ENCODE measurements at regions not wholly inside any gene's neighbourhood (a gene's known extent, or its start where the extent isn't known, plus 50 kb on each side); places are given as distances from the start of the nearest gene placed in this dataset.

DNA sequence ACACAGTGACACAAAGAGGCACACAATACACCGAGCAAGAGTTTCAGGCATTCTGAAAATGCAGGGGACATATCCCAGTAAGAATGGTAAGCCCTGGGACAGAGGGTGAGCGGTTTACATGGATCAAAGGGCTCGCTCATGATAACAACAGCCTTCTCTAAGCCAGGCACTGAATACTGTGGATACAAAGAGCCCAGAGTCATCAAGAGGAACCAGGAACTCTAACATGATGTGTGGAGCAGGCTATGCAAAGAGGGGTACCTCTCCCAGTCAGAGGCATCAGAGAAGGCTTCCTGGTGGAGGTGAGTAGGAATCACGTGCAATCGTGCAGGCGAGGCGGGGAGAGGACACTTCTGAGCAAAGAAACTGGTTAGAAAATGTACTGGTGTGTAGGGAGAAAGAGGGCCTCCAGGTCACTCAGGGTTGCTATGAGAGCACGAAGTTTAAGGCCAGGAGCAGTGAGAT, 76.9 kb upstream of the EEA1 start:
- TF ChIP-seq, protein P1, sequence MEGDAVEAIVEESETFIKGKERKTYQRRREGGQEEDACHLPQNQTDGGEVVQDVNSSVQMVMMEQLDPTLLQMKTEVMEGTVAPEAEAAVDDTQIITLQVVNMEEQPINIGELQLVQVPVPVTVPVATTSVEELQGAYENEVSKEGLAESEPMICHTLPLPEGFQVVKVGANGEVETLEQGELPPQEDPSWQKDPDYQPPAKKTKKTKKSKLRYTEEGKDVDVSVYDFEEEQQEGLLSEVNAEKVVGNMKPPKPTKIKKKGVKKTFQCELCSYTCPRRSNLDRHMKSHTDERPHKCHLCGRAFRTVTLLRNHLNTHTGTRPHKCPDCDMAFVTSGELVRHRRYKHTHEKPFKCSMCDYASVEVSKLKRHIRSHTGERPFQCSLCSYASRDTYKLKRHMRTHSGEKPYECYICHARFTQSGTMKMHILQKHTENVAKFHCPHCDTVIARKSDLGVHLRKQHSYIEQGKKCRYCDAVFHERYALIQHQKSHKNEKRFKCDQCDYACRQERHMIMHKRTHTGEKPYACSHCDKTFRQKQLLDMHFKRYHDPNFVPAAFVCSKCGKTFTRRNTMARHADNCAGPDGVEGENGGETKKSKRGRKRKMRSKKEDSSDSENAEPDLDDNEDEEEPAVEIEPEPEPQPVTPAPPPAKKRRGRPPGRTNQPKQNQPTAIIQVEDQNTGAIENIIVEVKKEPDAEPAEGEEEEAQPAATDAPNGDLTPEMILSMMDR (IDR thresholded peaks at IDR 0.05) = no peak
- TF ChIP-seq EP300 (IDR thresholded peaks at IDR 0.05) = no peak

All from ovary (tissue), 3 donors.